ENCODE measurements at regions not wholly inside any gene's neighbourhood (a gene's known extent, or its start where the extent isn't known, plus 50 kb on each side); places are given as distances from the start of the nearest gene placed in this dataset.

DNA sequence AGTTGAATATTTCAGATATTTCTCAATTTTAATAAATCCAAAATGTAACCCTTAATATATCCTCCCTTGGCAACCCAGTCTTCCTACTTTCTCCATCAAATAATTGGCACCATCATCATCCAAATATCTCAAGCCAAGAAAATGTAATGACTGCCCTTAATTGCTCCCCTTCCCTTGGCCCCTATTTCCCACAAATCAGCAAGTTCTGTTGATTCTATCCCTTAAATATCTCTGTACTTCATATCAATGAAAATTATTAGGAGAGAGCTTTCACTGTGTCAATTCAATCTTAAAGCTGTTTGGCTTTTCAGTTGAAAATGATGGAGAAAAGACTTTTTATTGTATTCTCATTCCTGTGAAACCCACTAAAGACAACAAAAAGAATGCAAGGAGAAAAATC lies 349.8 kb downstream of the HINT1 start:
- TF ChIP-seq, protein P1, sequence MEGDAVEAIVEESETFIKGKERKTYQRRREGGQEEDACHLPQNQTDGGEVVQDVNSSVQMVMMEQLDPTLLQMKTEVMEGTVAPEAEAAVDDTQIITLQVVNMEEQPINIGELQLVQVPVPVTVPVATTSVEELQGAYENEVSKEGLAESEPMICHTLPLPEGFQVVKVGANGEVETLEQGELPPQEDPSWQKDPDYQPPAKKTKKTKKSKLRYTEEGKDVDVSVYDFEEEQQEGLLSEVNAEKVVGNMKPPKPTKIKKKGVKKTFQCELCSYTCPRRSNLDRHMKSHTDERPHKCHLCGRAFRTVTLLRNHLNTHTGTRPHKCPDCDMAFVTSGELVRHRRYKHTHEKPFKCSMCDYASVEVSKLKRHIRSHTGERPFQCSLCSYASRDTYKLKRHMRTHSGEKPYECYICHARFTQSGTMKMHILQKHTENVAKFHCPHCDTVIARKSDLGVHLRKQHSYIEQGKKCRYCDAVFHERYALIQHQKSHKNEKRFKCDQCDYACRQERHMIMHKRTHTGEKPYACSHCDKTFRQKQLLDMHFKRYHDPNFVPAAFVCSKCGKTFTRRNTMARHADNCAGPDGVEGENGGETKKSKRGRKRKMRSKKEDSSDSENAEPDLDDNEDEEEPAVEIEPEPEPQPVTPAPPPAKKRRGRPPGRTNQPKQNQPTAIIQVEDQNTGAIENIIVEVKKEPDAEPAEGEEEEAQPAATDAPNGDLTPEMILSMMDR (conservative IDR thresholded peaks at IDR 0.05), result no peak
- no peak overlapping the region for H3K27ac ChIP-seq

DNA sequence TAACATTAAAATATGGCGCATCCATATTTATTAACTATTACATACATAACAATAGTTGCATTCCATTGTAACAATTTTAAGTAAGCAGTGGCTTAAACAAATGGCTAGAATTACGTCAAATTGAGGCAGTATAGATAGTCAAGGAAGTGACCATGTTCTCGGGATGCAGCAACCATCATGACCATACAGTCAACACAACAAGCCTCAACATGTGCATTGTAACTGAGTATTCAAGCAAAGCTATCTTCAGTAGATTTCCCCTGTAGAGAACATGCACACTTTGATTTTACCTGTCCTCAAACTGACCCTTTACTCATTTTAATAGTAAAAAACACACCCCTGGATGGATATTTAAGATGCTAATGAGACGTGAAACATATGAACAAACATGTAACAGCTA lies 356.4 kb downstream of the HINT1 start:
- TF ChIP-seq, protein P1 (conservative IDR thresholded peaks at IDR 0.05), result no peak
- H3K27ac ChIP-seq, result no peak overlapping the region

DNA sequence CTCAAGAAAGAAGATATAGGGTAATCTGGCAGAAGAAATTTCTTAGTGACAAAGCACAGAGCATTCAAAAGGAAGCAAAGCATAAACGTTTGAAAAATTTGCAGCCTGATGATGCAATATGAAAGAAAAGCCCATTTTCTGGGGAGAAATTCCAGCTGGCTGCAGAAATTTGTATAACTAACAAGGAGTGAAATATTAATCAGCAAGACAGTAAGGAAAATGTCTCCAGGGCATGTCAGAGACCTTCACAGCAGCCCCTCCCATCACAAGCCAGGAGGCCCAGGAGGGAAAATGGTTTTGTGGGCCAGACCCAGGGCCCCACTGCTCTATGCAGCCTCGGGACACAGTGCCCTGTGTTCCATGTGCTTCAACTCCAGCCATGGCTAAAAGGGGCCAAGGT lies 359.4 kb downstream of the HINT1 start:
- no peak overlapping the region for H3K27ac ChIP-seq
- TF ChIP-seq, protein P1 (conservative IDR thresholded peaks at IDR 0.05), result no peak

DNA sequence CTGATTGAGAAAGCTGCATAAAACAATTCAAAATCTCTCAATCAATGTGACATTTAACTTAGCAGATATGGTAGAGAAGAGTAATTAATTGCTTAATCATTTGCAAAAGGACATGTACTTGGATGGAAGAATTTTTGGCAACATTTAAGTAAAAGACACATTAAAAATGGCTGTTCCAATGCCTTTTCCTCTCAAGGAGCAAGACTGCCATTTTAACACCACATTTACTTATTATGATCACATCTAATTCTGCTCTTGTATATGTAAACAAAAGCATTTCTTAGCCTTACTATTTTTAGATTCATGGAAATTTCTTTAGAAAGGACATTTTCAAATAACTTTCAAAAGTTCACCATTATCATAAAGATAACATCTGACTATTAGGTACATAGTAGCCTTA lies 360.0 kb downstream of the HINT1 start:
- no peak overlapping the region for H3K27ac ChIP-seq

DNA sequence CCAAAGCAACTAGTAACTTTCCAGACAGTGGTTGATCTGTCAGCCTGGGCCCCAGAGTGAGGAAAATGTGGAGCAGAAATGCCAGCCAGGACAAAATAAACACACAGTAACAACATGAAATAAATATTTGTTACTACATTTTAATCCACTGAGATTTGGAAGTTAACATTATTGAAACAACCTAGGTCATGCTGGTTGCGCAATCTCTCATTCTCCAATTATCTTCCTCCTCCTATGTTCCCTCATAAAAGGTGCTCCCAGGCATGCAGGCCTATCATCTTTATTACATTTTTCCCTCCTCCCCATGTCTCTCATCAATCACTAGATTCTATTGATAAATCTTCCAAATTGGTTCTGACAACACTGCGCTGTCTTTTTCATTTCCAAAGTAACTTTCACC lies 363.1 kb downstream of the HINT1 start:
- TF ChIP-seq, protein P1 (conservative IDR thresholded peaks at IDR 0.05), result no peak
- no peak overlapping the region for H3K27ac ChIP-seq

More for the DNA sequence above, 360.0 kb downstream of the HINT1 start:
- TF ChIP-seq, protein P1 (conservative IDR thresholded peaks at IDR 0.05), result no peak

DNA sequence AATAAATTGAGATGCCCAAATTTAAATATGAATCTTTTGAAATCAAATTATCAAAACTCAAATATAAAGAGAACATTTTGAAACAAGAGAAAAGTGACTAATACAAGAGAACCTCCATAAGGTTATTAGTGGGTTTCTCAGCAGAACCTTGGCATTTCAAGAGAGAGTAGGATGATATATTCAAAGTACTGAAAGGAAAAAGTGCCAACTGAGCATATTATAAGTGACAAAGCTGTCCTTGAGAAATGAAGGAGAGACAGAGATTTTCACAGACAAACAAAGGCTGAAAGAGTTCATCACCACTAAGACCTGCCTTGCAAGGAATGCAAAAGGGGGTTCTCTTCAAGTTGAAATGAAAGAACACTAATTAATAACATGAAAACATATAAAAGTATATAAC lies 366.0 kb downstream of the HINT1 start:
- H3K27ac ChIP-seq, result no peak overlapping the region
- TF ChIP-seq, protein P1 (conservative IDR thresholded peaks at IDR 0.05), result no peak

DNA sequence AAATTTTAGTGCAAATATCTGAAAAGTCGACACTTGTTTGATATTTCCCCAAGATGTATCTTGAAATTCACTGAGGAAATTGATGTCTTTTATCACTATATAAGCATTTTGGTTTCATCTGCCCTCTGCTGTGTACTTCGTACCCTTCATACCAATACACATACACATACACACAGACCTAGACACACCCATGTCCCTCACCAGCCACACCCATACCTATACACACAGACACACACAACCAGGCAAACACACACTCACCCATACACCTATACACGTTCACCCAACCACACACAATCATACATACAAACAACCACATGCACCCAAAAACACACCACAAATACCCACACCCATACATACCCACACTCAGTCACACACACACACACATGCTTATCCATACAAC lies 367.8 kb downstream of the HINT1 start:
- TF ChIP-seq, protein P1 (conservative IDR thresholded peaks at IDR 0.05), result no peak
- no peak overlapping the region for H3K27ac ChIP-seq

DNA sequence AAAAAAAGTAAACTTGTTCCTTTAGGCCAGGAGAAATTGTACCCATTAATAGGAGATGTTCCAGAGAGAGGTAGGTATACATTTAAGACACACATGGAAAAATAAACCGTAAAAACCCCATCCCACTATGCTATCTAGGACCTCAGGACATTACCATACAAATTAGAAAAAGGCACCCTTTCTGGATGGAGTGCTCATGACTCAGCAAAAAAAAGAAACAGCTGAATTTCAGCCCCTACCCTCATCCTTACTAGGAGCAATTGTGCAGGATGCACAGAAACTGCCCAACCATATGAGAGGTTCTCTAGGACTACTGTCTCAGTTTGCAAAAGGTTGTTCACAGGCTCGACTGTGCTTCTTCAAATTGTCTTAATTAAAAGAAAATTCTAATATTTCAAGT lies 368.2 kb downstream of the HINT1 start:
- no peak overlapping the region for H3K27ac ChIP-seq
- TF ChIP-seq, protein P1 (conservative IDR thresholded peaks at IDR 0.05), result no peak

Measured in VCaP (cell line).